ENCODE measurements at regions not wholly inside any gene's neighbourhood (a gene's known extent, or its start where the extent isn't known, plus 50 kb on each side); places are given as distances from the start of the nearest gene placed in this dataset.
A peak's percentile ranks its signal among the peaks of the same experiment; 100 is the strongest.

GRCh38 chr7:121544726-121545125 lies 148.6 kb upstream of the FAM3C start:
- in situ Hi-C loops (cut with HindIII; ENCODE audit: low sequenced_read_pairs): loop anchor here (25.0 kb wide), 1 partner anchor 557 kb away; the partner anchor contains the start of gene CPED1
- no peak overlapping the region for H3K4me3 ChIP-seq (ENCODE audit: low read depth, low read length)
- DNase-seq (ENCODE audit: low read depth): peak; percentile 95
- TF ChIP-seq CTCF (IDR thresholded peaks at IDR 0.05; ENCODE audit: low read depth, low read length, missing control alignments): no peak

- no peak for TF ChIP-seq CTCF (IDR thresholded peaks at IDR 0.05; ENCODE audit: low read depth, low read length, missing control alignments)
- no peak for DNase-seq (ENCODE audit: low read depth)
- H3K4me3 ChIP-seq (ENCODE audit: low read depth, low read length): no peak overlapping the region
- in situ Hi-C loops (cut with HindIII; ENCODE audit: low sequenced_read_pairs): loop anchor here (25.0 kb wide), 1 partner anchor 557 kb away; the partner anchor contains the start of gene CPED1
Observed at GRCh38 chr7:121544238-121544637, 148.1 kb upstream of the FAM3C start.

DNA sequence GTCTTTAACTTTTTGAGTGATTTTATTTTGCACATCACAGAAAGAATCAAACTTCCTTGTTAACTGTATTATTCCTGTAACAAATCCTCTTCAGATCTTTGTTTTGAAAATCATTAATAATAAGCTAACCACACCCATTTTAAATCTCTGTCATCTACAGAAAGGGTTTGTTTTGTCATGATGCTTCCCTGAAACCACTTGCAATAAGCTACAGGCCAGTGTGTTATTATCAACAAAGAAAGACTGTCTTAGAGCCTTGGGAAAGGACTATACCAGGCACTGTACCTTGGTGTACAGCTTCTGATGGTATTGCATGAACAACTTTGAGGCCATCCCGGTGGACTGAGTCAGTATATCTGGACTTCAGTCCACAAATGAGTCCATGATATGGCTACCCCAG lies 145.3 kb upstream of the FAM3C start:
- no peak for TF ChIP-seq CTCF (IDR thresholded peaks at IDR 0.05; ENCODE audit: low read depth, low read length, missing control alignments)
- in situ Hi-C loops (cut with HindIII; ENCODE audit: low sequenced_read_pairs): loop anchor here (25.0 kb wide), 1 partner anchor 554 kb away; the partner anchor contains the start of gene CPED1
- no peak for DNase-seq (ENCODE audit: low read depth)
- no peak overlapping the region for H3K4me3 ChIP-seq (ENCODE audit: low read depth, low read length)

- H3K4me3 ChIP-seq (ENCODE audit: low read depth, low read length): no peak overlapping the region
- no peak for TF ChIP-seq CTCF (IDR thresholded peaks at IDR 0.05; ENCODE audit: low read depth, low read length, missing control alignments)
- in situ Hi-C loops (cut with HindIII; ENCODE audit: low sequenced_read_pairs): loop anchor here (25.0 kb wide), 1 partner anchor 553 kb away; the partner anchor contains the start of gene CPED1
- DNase-seq (ENCODE audit: low read depth): no peak
Observed at GRCh38 chr7:121540138-121540537, 144.0 kb upstream of the FAM3C start.

DNA sequence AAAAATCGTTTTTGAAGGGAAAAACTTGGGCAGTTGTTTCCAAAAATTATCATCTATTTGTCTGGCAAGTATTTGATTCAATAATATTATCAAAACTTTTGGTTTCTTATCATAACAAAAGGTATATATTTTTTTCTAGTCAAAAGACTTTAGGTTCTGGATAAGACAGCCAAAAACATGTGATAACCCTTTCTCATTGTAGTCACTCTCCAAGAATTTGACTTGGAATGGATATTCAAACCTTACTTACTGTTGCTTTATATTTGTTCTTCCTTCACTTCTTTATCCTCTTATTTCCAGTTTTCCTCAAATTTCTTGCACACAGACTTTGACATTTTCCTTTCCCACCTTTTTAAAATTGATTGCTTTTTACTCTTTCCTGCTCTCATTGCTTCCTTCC lies 140.9 kb upstream of the FAM3C start:
- no peak overlapping the region for H3K4me3 ChIP-seq (ENCODE audit: low read depth, low read length)
- DNase-seq (ENCODE audit: low read depth): no peak
- TF ChIP-seq CTCF (IDR thresholded peaks at IDR 0.05; ENCODE audit: low read depth, low read length, missing control alignments): no peak
- in situ Hi-C loops (cut with HindIII; ENCODE audit: low sequenced_read_pairs): loop anchor here (25.0 kb wide), 1 partner anchor 550 kb away; the partner anchor contains the start of gene CPED1

DNA sequence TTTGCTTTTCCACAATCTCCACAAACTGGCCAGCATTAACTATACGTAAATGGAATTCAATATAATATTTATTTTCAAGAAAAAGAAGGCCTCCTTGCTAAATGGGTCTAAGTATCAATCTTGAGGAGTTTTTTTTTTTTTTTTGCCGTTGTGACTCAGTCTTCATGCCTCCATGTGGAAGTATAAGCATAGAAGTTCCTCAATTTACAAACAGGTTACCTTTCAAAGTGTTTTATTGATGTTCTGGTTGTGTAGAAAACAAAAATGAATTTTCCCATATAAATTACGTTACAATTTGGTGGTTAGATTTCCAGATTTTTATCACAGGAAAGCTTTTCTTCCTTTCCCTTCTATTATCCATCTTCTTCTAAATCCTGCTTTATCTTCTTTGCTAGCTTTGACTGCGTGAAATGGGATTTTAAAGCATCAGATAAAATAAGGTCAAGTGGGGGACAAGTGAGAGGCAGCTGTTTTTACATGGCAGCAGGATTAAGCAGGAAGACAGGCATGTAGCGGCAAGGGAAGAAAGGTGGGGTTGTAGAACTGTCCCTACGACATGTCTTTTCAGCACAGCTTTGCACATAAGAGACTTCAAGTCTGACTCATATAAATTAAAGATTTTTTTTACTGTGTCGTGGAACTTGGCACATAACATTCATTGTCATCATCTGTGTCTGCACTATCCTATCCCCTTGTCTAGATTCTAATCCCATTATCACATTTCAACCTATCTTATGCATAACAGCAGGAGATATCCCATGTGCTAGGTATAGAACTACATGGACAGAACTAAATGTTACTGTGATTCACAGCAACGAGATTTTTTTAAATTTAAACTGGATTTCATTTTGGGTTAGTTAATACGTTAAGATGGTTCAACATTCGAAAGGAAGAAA lies 135.3 kb upstream of the FAM3C start:
- TF ChIP-seq CTCF (IDR thresholded peaks at IDR 0.05; ENCODE audit: low read depth, low read length, missing control alignments): no peak
- no peak overlapping the region for H3K4me3 ChIP-seq (ENCODE audit: low read depth, low read length)
- in situ Hi-C loops (cut with HindIII; ENCODE audit: low sequenced_read_pairs): loop anchor here (25.0 kb wide), 1 partner anchor 544 kb away; the partner anchor contains the start of gene CPED1
- DNase-seq (ENCODE audit: low read depth): no peak
